CD4-positive, alpha-beta T cell (primary cell): ENCODE measurements at regions not wholly inside any gene's neighbourhood (a gene's known extent, or its start where the extent isn't known, plus 50 kb on each side); places are given as distances from the start of the nearest gene placed in this dataset.

Experiments used
- ATAC-seq: fragments of 200-7000 bp; cut with Tn5 transposase; one replicate; pipeline ENCODE4 v1.10.0; 2022; ENCODE audit warnings: mild to moderate bottlenecking; ENCODE audit not compliant: poor library complexity
- CTCF ChIA-PET: fragments of 350-600 bp; sonication (Branson Sonifier 250); formaldehyde crosslinking; loops from one replicate; lab custom pipeline; 2021; ENCODE audit warnings: antibody characterized with exemption, inconsistent platforms; lab: Charles Lee
- POLR2A ChIA-PET: fragments of 350-600 bp; sonication (Branson Sonifier 250); formaldehyde crosslinking; loops from one replicate; lab custom pipeline; 2021; ENCODE audit warnings: antibody characterized with exemption, inconsistent platforms; lab: Charles Lee
- DNase-seq, 14 experiments: peaks; one replicate each; pipeline ENCODE4 v3.0.0-alpha.2; 2013 to 2020; ENCODE audit warnings: mixed read lengths in 2 of 14
- H3K27ac ChIP-seq, 2 donors: one replicate each; pipeline versions ENCODE4 v1.5.1 to v1.7.0; 2013; ENCODE audit warnings: low read length in 2 of 2, low read depth in 1 of 2, mild to moderate bottlenecking in 1 of 2
- H3K27me3 ChIP-seq, 2 experiments: 1 replicate in 1 of 2; 2 replicates in 1 of 2; pipeline versions ENCODE4 v1.6.1 to v1.7.0; 2013; ENCODE audit warnings: low read length in 2 of 2, control low read depth in 1 of 2, mild to moderate bottlenecking in 1 of 2, moderate library complexity in 1 of 2; ENCODE audit not compliant: insufficient read depth in 2 of 2, control insufficient read depth in 1 of 2
- H3K36me3 ChIP-seq: one replicate; pipeline ENCODE4 v1.6.1; 2013; ENCODE audit warnings: low read length, control low read depth; ENCODE audit not compliant: insufficient read depth
- H3K4me1 ChIP-seq: one replicate; pipeline ENCODE4 v1.6.1; 2013; ENCODE audit warnings: low read length, control low read depth; ENCODE audit not compliant: insufficient read depth
- H3K4me3 ChIP-seq: one replicate; pipeline ENCODE4 v1.5.1; 2013; ENCODE audit warnings: mild to moderate bottlenecking, low read length, moderate library complexity
- H3K9me3 ChIP-seq, 2 experiments: 1 replicate in 1 of 2; 2 replicates in 1 of 2; pipeline versions ENCODE4 v1.6.1 to v1.7.0; 2013; ENCODE audit warnings: low read length in 2 of 2, mild to moderate bottlenecking in 2 of 2, control low read depth in 1 of 2, moderate library complexity in 1 of 2; ENCODE audit not compliant: control insufficient read depth in 1 of 2, insufficient read depth in 1 of 2
- H3K27ac Mint-ChIP-seq: one replicate; pipeline ENCODE4 v1.8.0; 2020; ENCODE audit warnings: mixed read lengths
- H3K27me3 Mint-ChIP-seq: one replicate; pipeline ENCODE4 v1.8.0; 2021; ENCODE audit warnings: mixed read lengths
- H3K36me3 Mint-ChIP-seq: one replicate; pipeline ENCODE4 v1.8.0; 2021; ENCODE audit warnings: low read depth, mixed read lengths
- H3K4me1 Mint-ChIP-seq: one replicate; pipeline ENCODE4 v1.8.0; 2021; ENCODE audit warnings: low read depth, mixed read lengths
- H3K4me3 Mint-ChIP-seq: one replicate; pipeline ENCODE4 v1.8.0; 2020; ENCODE audit warnings: mild to moderate bottlenecking, mixed read lengths
- H3K9me3 Mint-ChIP-seq: one replicate; pipeline ENCODE4 v1.8.0; 2020; ENCODE audit warnings: mixed read lengths
- intact Hi-C, 2 experiments: fragments of 100-400 bp; cut with DNase I in 1 of 2; cut with micrococcal nuclease in 1 of 2; formaldehyde crosslinking; loops; one replicate each; pipeline versions ENCODE4 v1.15.1 to v1.9.0; 2023 to 2025; cut with DNase I, micrococcal nuclease
- TF ChIP-seq, protein P1 (sequence below): fragments of 200-600 bp; IDR thresholded peaks from one replicate; pipeline ENCODE4 v1.8.0; 2022; ENCODE audit warnings: antibody characterized with exemption, mild to moderate bottlenecking

DNA sequence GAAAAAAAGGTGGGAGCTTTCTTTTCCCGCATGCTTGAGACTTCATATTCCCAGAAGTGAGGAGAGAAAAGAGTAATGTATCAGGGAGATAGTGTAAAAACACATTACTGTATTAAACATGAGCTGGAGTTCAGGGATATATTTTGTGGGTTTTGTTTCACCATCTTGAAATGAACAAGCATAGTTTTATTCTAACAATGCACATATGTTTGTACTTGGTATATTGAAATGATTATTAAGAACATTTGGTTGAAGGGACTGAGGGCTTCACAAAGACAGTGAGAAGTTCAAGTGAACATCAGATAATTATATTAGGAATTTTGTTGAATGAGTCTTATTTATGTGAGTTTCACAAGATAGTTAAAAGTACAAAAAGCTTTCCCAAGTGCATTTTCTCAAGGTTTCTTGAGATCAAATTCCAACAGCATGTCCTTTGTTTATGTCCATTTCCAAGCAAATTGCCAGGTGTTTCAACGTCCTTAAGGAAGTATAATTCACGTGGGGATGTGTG, 368.8 kb downstream of the ANKRD50 start:
- TF ChIP-seq, protein P1, sequence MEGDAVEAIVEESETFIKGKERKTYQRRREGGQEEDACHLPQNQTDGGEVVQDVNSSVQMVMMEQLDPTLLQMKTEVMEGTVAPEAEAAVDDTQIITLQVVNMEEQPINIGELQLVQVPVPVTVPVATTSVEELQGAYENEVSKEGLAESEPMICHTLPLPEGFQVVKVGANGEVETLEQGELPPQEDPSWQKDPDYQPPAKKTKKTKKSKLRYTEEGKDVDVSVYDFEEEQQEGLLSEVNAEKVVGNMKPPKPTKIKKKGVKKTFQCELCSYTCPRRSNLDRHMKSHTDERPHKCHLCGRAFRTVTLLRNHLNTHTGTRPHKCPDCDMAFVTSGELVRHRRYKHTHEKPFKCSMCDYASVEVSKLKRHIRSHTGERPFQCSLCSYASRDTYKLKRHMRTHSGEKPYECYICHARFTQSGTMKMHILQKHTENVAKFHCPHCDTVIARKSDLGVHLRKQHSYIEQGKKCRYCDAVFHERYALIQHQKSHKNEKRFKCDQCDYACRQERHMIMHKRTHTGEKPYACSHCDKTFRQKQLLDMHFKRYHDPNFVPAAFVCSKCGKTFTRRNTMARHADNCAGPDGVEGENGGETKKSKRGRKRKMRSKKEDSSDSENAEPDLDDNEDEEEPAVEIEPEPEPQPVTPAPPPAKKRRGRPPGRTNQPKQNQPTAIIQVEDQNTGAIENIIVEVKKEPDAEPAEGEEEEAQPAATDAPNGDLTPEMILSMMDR: no peak
- Histone ChIP-seq H3K27me3 (no peaks in the 10 kb centered on the region), H3K27ac (no peak overlapping the region), H3K9me3 (no peaks in the 10 kb centered on the region), H3K4me1 (no peaks in the 10 kb centered on the region), H3K4me3 (no peak overlapping the region), H3K36me3 (no peaks in the 10 kb centered on the region)
- no peaks in the 10 kb centered on the region for H3K36me3 Mint-ChIP-seq
- ChIA-PET CTCF (no interaction called here), POLR2A (no interaction called here)
- H3K4me3 Mint-ChIP-seq: no peak overlapping the region
- DNase-seq: no peak
- intact Hi-C loops: no loop called here
- no peak overlapping the region for H3K27ac Mint-ChIP-seq
- peaks cover 7% of the 10 kb centered on the region for H3K27me3 Mint-ChIP-seq
- no peaks in the 10 kb centered on the region for H3K9me3 Mint-ChIP-seq
- no peaks in the 10 kb centered on the region for H3K4me1 Mint-ChIP-seq
- ATAC-seq: no peak

DNA sequence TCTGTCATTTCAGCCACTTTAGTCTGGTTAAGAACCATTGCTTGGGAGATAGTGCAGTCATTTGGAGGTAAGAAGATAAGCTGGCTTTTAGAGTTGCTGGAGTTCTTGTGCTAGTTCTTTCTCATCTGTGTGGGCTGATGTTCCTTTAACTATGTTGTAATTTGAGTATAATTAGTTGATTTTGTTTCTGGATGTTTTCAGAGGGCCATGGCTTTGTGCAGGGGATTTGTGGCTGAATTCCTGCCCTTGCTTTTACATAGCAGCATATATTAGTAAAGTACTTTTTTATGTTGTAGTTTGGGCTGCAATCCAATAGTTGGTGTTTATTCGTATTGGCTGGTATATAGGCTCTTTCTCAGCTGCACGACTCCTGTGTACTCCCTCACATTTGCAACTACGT, 339.6 kb downstream of the ANKRD50 start:
- TF ChIP-seq, protein P1: no peak
- no peak for DNase-seq
- no peaks in the 10 kb centered on the region for H3K27me3 ChIP-seq
- ChIA-PET CTCF (no interaction called here), POLR2A (no interaction called here)
- no peaks in the 10 kb centered on the region for H3K36me3 Mint-ChIP-seq
- intact Hi-C loops: no loop called here
- no peaks in the 10 kb centered on the region for H3K4me1 Mint-ChIP-seq
- no peaks in the 10 kb centered on the region for H3K27me3 Mint-ChIP-seq
- H3K4me1 ChIP-seq: no peaks in the 10 kb centered on the region
- no peak overlapping the region for H3K4me3 Mint-ChIP-seq
- H3K27ac ChIP-seq: no peak overlapping the region
- no peaks in the 10 kb centered on the region for H3K36me3 ChIP-seq
- peaks cover 5 to 12% of the 10 kb centered on the region in 2 experiments for H3K9me3 ChIP-seq
- no peak for ATAC-seq
- H3K4me3 ChIP-seq: no peak overlapping the region
- H3K27ac Mint-ChIP-seq: no peak overlapping the region
- H3K9me3 Mint-ChIP-seq: peaks cover 15% of the 10 kb centered on the region

DNA sequence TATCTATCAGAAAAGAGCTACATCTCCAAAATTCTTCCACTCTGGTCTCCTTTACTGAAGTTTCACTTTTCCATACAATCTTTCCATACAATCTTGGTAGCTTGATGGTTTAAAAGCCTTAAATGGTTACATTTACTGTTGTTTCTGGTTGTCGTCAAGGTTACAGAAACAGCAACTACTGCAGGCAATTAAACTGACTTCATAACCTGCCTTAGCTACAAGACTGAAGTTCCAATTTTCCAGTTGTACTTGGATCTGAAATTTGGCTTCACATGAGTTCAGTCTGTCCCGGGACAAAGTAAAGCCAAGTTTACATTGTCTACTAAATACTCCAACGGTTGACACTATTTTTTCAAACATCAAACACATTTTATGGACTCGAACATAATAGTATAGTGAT, 326.4 kb downstream of the ANKRD50 start:
- no peak for DNase-seq
- Mint-ChIP-seq H3K27me3 (no peaks in the 10 kb centered on the region), H3K36me3 (no peaks in the 10 kb centered on the region), H3K27ac (no peak overlapping the region), H3K4me1 (no peaks in the 10 kb centered on the region), H3K9me3 (no peaks in the 10 kb centered on the region), H3K4me3 (no peak overlapping the region)
- ATAC-seq: no peak
- intact Hi-C loops: no loop called here
- Histone ChIP-seq H3K27me3 (no peaks in the 10 kb centered on the region), H3K4me3 (no peak overlapping the region), H3K4me1 (no peaks in the 10 kb centered on the region), H3K27ac (no peak overlapping the region), H3K36me3 (no peaks in the 10 kb centered on the region), H3K9me3 (no peaks in the 10 kb centered on the region)
- TF ChIP-seq, protein P1: no peak
- CTCF ChIA-PET: no interaction called here
- POLR2A ChIA-PET: no interaction called here
